GM18511 (cell line): ENCODE measurements at regions not wholly inside any gene's neighbourhood (a gene's known extent, or its start where the extent isn't known, plus 50 kb on each side); places are given as distances from the start of the nearest gene placed in this dataset.

Source experiments
- ATAC-seq: cut with Tn5 transposase; IDR thresholded peaks from one replicate; pipeline ENCODE4 v1.9.1; 2021; ENCODE audit warnings: mild to moderate bottlenecking, moderate library complexity; ENCODE audit not compliant: unreplicated experiment

GRCh38 chr10:4326647-4327046, 499.4 kb upstream of the AKR1E2 start:
- no peak for ATAC-seq

- ATAC-seq: no peak
Measured at GRCh38 chr10:4319870-4320367, 506.1 kb upstream of the AKR1E2 start.

GRCh38 chr10:4316161-4316810, 509.7 kb upstream of the AKR1E2 start:
- no peak for ATAC-seq

GRCh38 chr10:4315551-4315950, 510.5 kb upstream of the AKR1E2 start:
- no peak for ATAC-seq

- no peak for ATAC-seq
Measured at GRCh38 chr10:4313051-4313450, 513.0 kb upstream of the AKR1E2 start.

GRCh38 chr10:4312051-4312835, 513.8 kb upstream of the AKR1E2 start:
- no peak for ATAC-seq

- no peak for ATAC-seq
Measured at GRCh38 chr10:4310172-4310571, 515.8 kb upstream of the AKR1E2 start.

- no peak for ATAC-seq
Measured at GRCh38 chr10:4307910-4308309, 518.1 kb upstream of the AKR1E2 start.

GRCh38 chr10:4306871-4307270, 519.1 kb upstream of the AKR1E2 start:
- ATAC-seq: no peak

- ATAC-seq: no peak
Measured at GRCh38 chr10:4303045-4303444, 518.0 kb upstream of the KLF6 start.

- no peak for ATAC-seq
Measured at GRCh38 chr10:4301291-4302045, 516.5 kb upstream of the KLF6 start.

- no peak for ATAC-seq
Measured at GRCh38 chr10:4296161-4296560, 511.2 kb upstream of the KLF6 start.

- ATAC-seq: no peak
Measured at GRCh38 chr10:4294996-4295792, 510.2 kb upstream of the KLF6 start.

GRCh38 chr10:4294271-4294670, 509.3 kb upstream of the KLF6 start:
- no peak for ATAC-seq

- no peak for ATAC-seq
Measured at GRCh38 chr10:4291990-4292389, 507.0 kb upstream of the KLF6 start.

GRCh38 chr10:4285121-4285520, 500.1 kb upstream of the KLF6 start:
- no peak for ATAC-seq

- ATAC-seq: no peak
Measured at GRCh38 chr10:4283846-4284610, 499.0 kb upstream of the KLF6 start.

GRCh38 chr10:4282496-4282895, 497.5 kb upstream of the KLF6 start:
- ATAC-seq: no peak

GRCh38 chr10:4281190-4281825, 496.3 kb upstream of the KLF6 start:
- no peak for ATAC-seq
